Astrocyte (in vitro differentiated cells and primary cell): ENCODE measurements at regions not wholly inside any gene's neighbourhood (a gene's known extent, or its start where the extent isn't known, plus 50 kb on each side); places are given as distances from the start of the nearest gene placed in this dataset.

Experiments
- EZH2 ChIP-seq: IDR thresholded peaks from 2 replicates; pipeline ENCODE4 v1.6.1; 2012; ENCODE audit warnings: mild to moderate bottlenecking, low read length, inconsistent platforms; ENCODE audit not compliant: insufficient read depth
- TF ChIP-seq, protein P1 (sequence below): IDR thresholded peaks from 2 replicates; pipeline ENCODE4 v1.5.1; 2011; ENCODE audit warnings: low read depth, mild to moderate bottlenecking, inconsistent platforms, low read length, moderate library complexity; ENCODE audit not compliant: insufficient read depth

DNA sequence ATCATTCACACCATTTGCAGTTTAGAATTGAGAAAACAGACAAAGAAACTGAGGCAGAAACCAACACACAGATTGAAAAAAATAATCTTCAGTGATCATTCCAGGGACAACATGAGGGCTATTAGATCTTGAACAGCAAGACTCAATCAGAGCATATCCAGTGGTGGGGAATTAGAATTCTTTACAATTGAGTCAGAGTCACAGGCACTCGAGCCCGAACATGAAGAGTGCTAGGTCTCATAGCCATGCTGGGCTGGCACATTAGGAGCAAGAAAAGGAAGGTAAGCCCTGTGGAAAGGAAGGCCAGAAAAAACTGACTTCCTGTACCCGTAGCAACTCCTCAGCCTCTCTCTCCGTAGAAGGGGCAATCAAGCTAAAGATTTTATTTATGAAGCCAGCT lies 419.9 kb downstream of the HAO1 start:
- no peak for TF ChIP-seq EZH2
- TF ChIP-seq, protein P1, sequence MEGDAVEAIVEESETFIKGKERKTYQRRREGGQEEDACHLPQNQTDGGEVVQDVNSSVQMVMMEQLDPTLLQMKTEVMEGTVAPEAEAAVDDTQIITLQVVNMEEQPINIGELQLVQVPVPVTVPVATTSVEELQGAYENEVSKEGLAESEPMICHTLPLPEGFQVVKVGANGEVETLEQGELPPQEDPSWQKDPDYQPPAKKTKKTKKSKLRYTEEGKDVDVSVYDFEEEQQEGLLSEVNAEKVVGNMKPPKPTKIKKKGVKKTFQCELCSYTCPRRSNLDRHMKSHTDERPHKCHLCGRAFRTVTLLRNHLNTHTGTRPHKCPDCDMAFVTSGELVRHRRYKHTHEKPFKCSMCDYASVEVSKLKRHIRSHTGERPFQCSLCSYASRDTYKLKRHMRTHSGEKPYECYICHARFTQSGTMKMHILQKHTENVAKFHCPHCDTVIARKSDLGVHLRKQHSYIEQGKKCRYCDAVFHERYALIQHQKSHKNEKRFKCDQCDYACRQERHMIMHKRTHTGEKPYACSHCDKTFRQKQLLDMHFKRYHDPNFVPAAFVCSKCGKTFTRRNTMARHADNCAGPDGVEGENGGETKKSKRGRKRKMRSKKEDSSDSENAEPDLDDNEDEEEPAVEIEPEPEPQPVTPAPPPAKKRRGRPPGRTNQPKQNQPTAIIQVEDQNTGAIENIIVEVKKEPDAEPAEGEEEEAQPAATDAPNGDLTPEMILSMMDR = no peak
